Umbilical cord (tissue), 1 donor: ENCODE measurements at regions not wholly inside any gene's neighbourhood (a gene's known extent, or its start where the extent isn't known, plus 50 kb on each side); places are given as distances from the start of the nearest gene placed in this dataset.

Source experiments
- DNase-seq: peaks from one replicate; pipeline ENCODE4 v3.0.0-alpha.2; 2015; ENCODE audit warnings: low spot score

- no peak for DNase-seq
Measured at GRCh38 chr3:13152826-13153710, 79.8 kb upstream of the IQSEC1 start.

GRCh38 chr3:13150624-13151023 lies 77.4 kb upstream of the IQSEC1 start:
- no peak for DNase-seq

- no peak for DNase-seq
Measured at GRCh38 chr3:13149330-13150108, 76.3 kb upstream of the IQSEC1 start.

GRCh38 chr3:13148561-13149329 lies 75.5 kb upstream of the IQSEC1 start:
- DNase-seq: no peak

GRCh38 chr3:13148126-13148525 lies 74.9 kb upstream of the IQSEC1 start:
- DNase-seq: no peak

- DNase-seq: no peak
Measured at GRCh38 chr3:13147344-13147743, 74.1 kb upstream of the IQSEC1 start.

GRCh38 chr3:13146643-13147143 lies 73.5 kb upstream of the IQSEC1 start:
- no peak for DNase-seq

GRCh38 chr3:13145826-13146642 lies 72.8 kb upstream of the IQSEC1 start:
- no peak for DNase-seq

GRCh38 chr3:13145131-13145825 lies 72.0 kb upstream of the IQSEC1 start:
- no peak for DNase-seq

- DNase-seq: no peak
Measured at GRCh38 chr3:13144163-13145023, 71.2 kb upstream of the IQSEC1 start.

- DNase-seq: no peak
Measured at GRCh38 chr3:13143381-13144004, 70.3 kb upstream of the IQSEC1 start.

GRCh38 chr3:13142552-13143380 lies 69.5 kb upstream of the IQSEC1 start:
- no peak for DNase-seq

- DNase-seq: peak; percentile 56
Measured at GRCh38 chr3:13141991-13142412, 68.8 kb upstream of the IQSEC1 start.

GRCh38 chr3:13141183-13141582 lies 68.0 kb upstream of the IQSEC1 start:
- no peak for DNase-seq

- DNase-seq: no peak
Measured at GRCh38 chr3:13140596-13140995, 67.4 kb upstream of the IQSEC1 start.

GRCh38 chr3:13139471-13140065 lies 66.3 kb upstream of the IQSEC1 start:
- no peak for DNase-seq

- no peak for DNase-seq
Measured at GRCh38 chr3:13138833-13139145, 65.6 kb upstream of the IQSEC1 start.
